HG03045 (cell line): ENCODE measurements at regions not wholly inside any gene's neighbourhood (a gene's known extent, or its start where the extent isn't known, plus 50 kb on each side); places are given as distances from the start of the nearest gene placed in this dataset.
"Not testable (repeated sequence)": the region's sequence is repeated elsewhere in the genome, so short reads cannot be mapped to it uniquely, and the experiment has no call there.

Experiments used
- ATAC-seq: cut with Tn5 transposase; IDR thresholded peaks from one replicate; pipeline ENCODE4 v1.9.1; 2021; ENCODE audit warnings: mild to moderate bottlenecking, moderate library complexity; ENCODE audit not compliant: unreplicated experiment

- no peak for ATAC-seq
Measured at GRCh38 chr3:139267300-139268246, 76.2 kb upstream of the MRPS22 start.

GRCh38 chr3:139269984-139270383, 73.8 kb upstream of the MRPS22 start:
- no peak for ATAC-seq

GRCh38 chr3:139270652-139271051, 73.2 kb upstream of the MRPS22 start:
- ATAC-seq: not testable (repeated sequence)

GRCh38 chr3:139280027-139280671, 63.7 kb upstream of the MRPS22 start:
- no peak for ATAC-seq

- no peak for ATAC-seq
Measured at GRCh38 chr3:139281096-139281495, 62.7 kb upstream of the MRPS22 start.

- no peak for ATAC-seq
Measured at GRCh38 chr3:139281522-139282196, 62.2 kb upstream of the MRPS22 start.

GRCh38 chr3:139283301-139283700, 60.5 kb upstream of the MRPS22 start:
- ATAC-seq: no peak

- no peak for ATAC-seq
Measured at GRCh38 chr3:139284221-139284620, 59.6 kb upstream of the MRPS22 start.

GRCh38 chr3:139285691-139286090, 58.1 kb upstream of the MRPS22 start:
- no peak for ATAC-seq

- no peak for ATAC-seq
Measured at GRCh38 chr3:139286241-139286640, 57.6 kb upstream of the MRPS22 start.

GRCh38 chr3:139286825-139287224, 57.0 kb upstream of the MRPS22 start:
- no peak for ATAC-seq

- no peak for ATAC-seq
Measured at GRCh38 chr3:139287557-139287956, 56.3 kb upstream of the MRPS22 start.

- ATAC-seq: no peak
Measured at GRCh38 chr3:139288266-139288821, 55.5 kb upstream of the MRPS22 start.

- ATAC-seq: no peak
Measured at GRCh38 chr3:139289860-139290524, 53.8 kb upstream of the MRPS22 start.

- no peak for ATAC-seq
Measured at GRCh38 chr3:139291276-139292051, 52.4 kb upstream of the MRPS22 start.

GRCh38 chr3:139292192-139292591, 51.6 kb upstream of the MRPS22 start:
- ATAC-seq: no peak

- no peak for ATAC-seq
Measured at GRCh38 chr3:139292711-139293664, 50.8 kb upstream of the MRPS22 start.

GRCh38 chr3:139293665-139294023, 50.2 kb upstream of the MRPS22 start:
- ATAC-seq: no peak
